Gastroesophageal sphincter (tissue), 4 donors: ENCODE measurements at regions not wholly inside any gene's neighbourhood (a gene's known extent, or its start where the extent isn't known, plus 50 kb on each side); places are given as distances from the start of the nearest gene placed in this dataset.

Experiments
- ATAC-seq: fragments of 150-250 bp; one replicate; pipeline ENCODE4 v1.9.1; 2016; ENCODE audit warnings: mild to moderate bottlenecking, moderate library complexity
- H3K27ac ChIP-seq, 4 donors: fragments of 200-600 bp; sonication (generic) in 3 of 4; 1 replicate in 3 of 4; 2 replicates in 1 of 4; pipeline ENCODE4 v1.5.1; 2016 to 2019
- H3K27me3 ChIP-seq: fragments of 200-600 bp; sonication (generic); one replicate; pipeline ENCODE4 v1.5.1; 2019
- H3K36me3 ChIP-seq, 2 donors: fragments of 200-600 bp; sonication (generic); one replicate each; pipeline ENCODE4 v1.5.1; 2019; ENCODE audit warnings: control low read depth in 1 of 2
- H3K4me1 ChIP-seq, 3 donors: fragments of 200-600 bp; sonication (generic); 1 replicate in 2 of 3; 2 replicates in 1 of 3; pipeline ENCODE4 v1.5.1; 2016 to 2019; ENCODE audit warnings: control low read depth in 2 of 3
- H3K4me3 ChIP-seq, 2 donors: fragments of 200-600 bp; sonication (generic); one replicate each; pipeline ENCODE4 v1.5.1; 2019; ENCODE audit warnings: mild to moderate bottlenecking in 1 of 2, moderate library complexity in 1 of 2
- H3K9me3 ChIP-seq, 3 donors: fragments of 200-600 bp; sonication (generic); one replicate each; pipeline ENCODE4 v1.5.1; 2017 to 2019; ENCODE audit warnings: control low read depth in 2 of 3
- CTCF ChIP-seq, 4 experiments: fragments of 200-600 bp in 2 of 4; fragments of 450-650 bp in 2 of 4; sonication (generic) in 1 of 4; IDR thresholded peaks; one replicate each; pipeline ENCODE4 v1.5.1; 2017 to 2019; ENCODE audit warnings: antibody characterized with exemption in 4 of 4, mild to moderate bottlenecking in 2 of 4, moderate library complexity in 2 of 4
- EP300 ChIP-seq: sonication (generic); formaldehyde crosslinking; IDR thresholded peaks from one replicate; pipeline ENCODE4 v1.6.1; 2017; ENCODE audit warnings: antibody characterized with exemption, mild to moderate bottlenecking
- POLR2A ChIP-seq, 2 donors: fragments of 450-650 bp; IDR thresholded peaks; one replicate each; pipeline ENCODE4 v1.6.1; 2017; ENCODE audit warnings: antibody characterized with exemption in 2 of 2, mild to moderate bottlenecking in 2 of 2, moderate library complexity in 1 of 2
- POLR2AphosphoS5 ChIP-seq: sonication (generic); formaldehyde crosslinking; IDR thresholded peaks from one replicate; pipeline ENCODE4 v1.6.1; 2017; ENCODE audit warnings: antibody characterized with exemption
- WGBS, 2 donors: methylation state at CpG; one replicate each; pipeline ENCODE4 v1.1.5; 2018; ENCODE audit warnings: low coverage in 1 of 2; 5-methylcytosine and 5-hydroxymethylcytosine counted together

GRCh38 chr1:227450489-227450888, 112.9 kb upstream of the ZNF678 start:
- Histone ChIP-seq H3K9me3 (no peaks in the 10 kb centered on the region), H3K4me3 (no peak overlapping the region), H3K27me3 (peaks cover 56% of the 10 kb centered on the region), H3K27ac (no peak overlapping the region), H3K4me1 (no peaks in the 10 kb centered on the region), H3K36me3 (no peaks in the 10 kb centered on the region)
- ATAC-seq = no peak
- no peak for TF ChIP-seq POLR2AphosphoS5
- no peak for TF ChIP-seq EP300
- no peak for TF ChIP-seq CTCF (IDR thresholded peaks at IDR 0.05)
- TF ChIP-seq POLR2A (IDR thresholded peaks at IDR 0.05) = no peak
- WGBS, 2 donors = 40 to 75% methylated on average over 1 to 2 of the region's 2 CpGs

- 30 to 80% methylated on average over 2 to 10 of the region's 11 CpGs for WGBS, 2 donors
- no peak overlapping the region for H3K4me3 ChIP-seq
- H3K27me3 ChIP-seq = peaks cover 51% of the 10 kb centered on the region
- no peaks in the 10 kb centered on the region for H3K9me3 ChIP-seq
- no peaks in the 10 kb centered on the region for H3K36me3 ChIP-seq
- no peaks in the 10 kb centered on the region for H3K4me1 ChIP-seq
- H3K27ac ChIP-seq = no peak overlapping the region
- no peak for ATAC-seq
- TF ChIP-seq POLR2A (IDR thresholded peaks at IDR 0.05) (no peak), CTCF (IDR thresholded peaks at IDR 0.05) (no peak), POLR2AphosphoS5 (no peak), EP300 (no peak)
Observed at GRCh38 chr1:227449741-227450441, 113.5 kb upstream of the ZNF678 start.

GRCh38 chr1:227449051-227449450, 114.3 kb upstream of the ZNF678 start:
- Histone ChIP-seq H3K27me3 (peaks cover 44% of the 10 kb centered on the region), H3K27ac (no peak overlapping the region), H3K36me3 (no peaks in the 10 kb centered on the region), H3K9me3 (no peaks in the 10 kb centered on the region), H3K4me1 (no peaks in the 10 kb centered on the region), H3K4me3 (no peak overlapping the region)
- 59% methylated on average over 6 of the region's 6 CpGs; no CpG with 5 or more reads in 1 of the 2 donors for WGBS, 2 donors
- peak in 1 of 4 experiments; percentile 26 for TF ChIP-seq CTCF (IDR thresholded peaks at IDR 0.05)
- TF ChIP-seq POLR2AphosphoS5 = no peak
- no peak for TF ChIP-seq POLR2A (IDR thresholded peaks at IDR 0.05)
- no peak for ATAC-seq

- ATAC-seq = no peak
- Histone ChIP-seq H3K9me3 (no peaks in the 10 kb centered on the region), H3K36me3 (no peaks in the 10 kb centered on the region), H3K4me3 (peak overlapping the region in 1 of 2 donors; percentile 14), H3K4me1 (no peaks in the 10 kb centered on the region), H3K27me3 (peaks cover 29% of the 10 kb centered on the region), H3K27ac (peak overlapping the region in 1 of 4 donors; percentile 35)
- WGBS, 2 donors = no CpG with 5 or more reads among the region's 25 CpGs
- TF ChIP-seq CTCF (IDR thresholded peaks at IDR 0.05) (peak; percentile 17 to 70 (median 34)), EP300 (no peak), POLR2AphosphoS5 (no peak), POLR2A (IDR thresholded peaks at IDR 0.05) (no peak)
Observed at GRCh38 chr1:227447531-227447990, 115.8 kb upstream of the ZNF678 start.

GRCh38 chr1:227445746-227446145, 117.6 kb upstream of the ZNF678 start:
- TF ChIP-seq POLR2A (IDR thresholded peaks at IDR 0.05) (no peak), POLR2AphosphoS5 (no peak), EP300 (no peak), CTCF (IDR thresholded peaks at IDR 0.05) (no peak)
- peaks cover 15% of the 10 kb centered on the region for H3K27me3 ChIP-seq
- ATAC-seq = no peak
- WGBS, 2 donors = 100% methylated on average over 1 of the region's 2 CpGs; no CpG with 5 or more reads in 1 of the 2 donors
- peaks cover 0 to 6% (median 0%) of the 10 kb centered on the region in 3 donors for H3K4me1 ChIP-seq
- H3K36me3 ChIP-seq = no peaks in the 10 kb centered on the region
- no peak overlapping the region for H3K4me3 ChIP-seq
- no peak overlapping the region for H3K27ac ChIP-seq
- no peaks in the 10 kb centered on the region for H3K9me3 ChIP-seq
